Gastrocnemius medialis (tissue), 4 donors: ENCODE measurements at regions not wholly inside any gene's neighbourhood (a gene's known extent, or its start where the extent isn't known, plus 50 kb on each side); places are given as distances from the start of the nearest gene placed in this dataset.

ENCODE experiments used
- ATAC-seq, 2 donors: fragments of 150-250 bp; one replicate each; pipeline ENCODE4 v1.9.1; 2016
- DNase-seq, 2 donors: peaks; one replicate each; pipeline ENCODE4 v3.0.0-alpha.2; 2019
- H3K27ac ChIP-seq, 4 donors: fragments of 200-600 bp; sonication (generic); 1 replicate in 1 of 4; 2 replicates in 3 of 4; pipeline ENCODE4 v1.5.1; 2016 to 2018; ENCODE audit warnings: mild to moderate bottlenecking in 2 of 4, moderate library complexity in 1 of 4
- H3K27me3 ChIP-seq, 3 donors: fragments of 200-600 bp; sonication (generic) in 2 of 3; 1 replicate in 1 of 3; 2 replicates in 2 of 3; pipeline versions ENCODE4 v1.5.1 to v1.6.0; 2016 to 2019; ENCODE audit warnings: mild to moderate bottlenecking in 1 of 3, moderate library complexity in 1 of 3
- H3K36me3 ChIP-seq, 2 donors: fragments of 200-600 bp; sonication (generic) in 1 of 2; one replicate each; pipeline ENCODE4 v1.5.1; 2017 to 2018
- H3K4me1 ChIP-seq, 2 donors: fragments of 200-600 bp; sonication (generic) in 1 of 2; one replicate each; pipeline ENCODE4 v1.5.1; 2016 to 2017; ENCODE audit warnings: mild to moderate bottlenecking in 2 of 2
- H3K4me3 ChIP-seq, 4 donors: fragments of 200-600 bp; sonication (generic) in 3 of 4; 1 replicate in 1 of 4; 2 replicates in 3 of 4; pipeline ENCODE4 v1.5.1; 2016 to 2019; ENCODE audit warnings: mild to moderate bottlenecking in 2 of 4
- H3K9me3 ChIP-seq, 3 donors: fragments of 200-600 bp; sonication (generic) in 2 of 3; 1 replicate in 1 of 3; 2 replicates in 2 of 3; pipeline ENCODE4 v1.5.1; 2016 to 2019
- CTCF ChIP-seq, 5 experiments: fragments of 450-650 bp in 3 of 5; fragments of 200-600 bp in 2 of 5; sonication (generic) in 2 of 5; IDR thresholded peaks in 4 of 5; conservative IDR thresholded peaks in 1 of 5; 1 replicate in 4 of 5; 2 replicates in 1 of 5; pipeline ENCODE4 v1.5.1; 2016 to 2019; ENCODE audit warnings: antibody characterized with exemption in 5 of 5, mild to moderate bottlenecking in 3 of 5, moderate library complexity in 3 of 5
- POLR2A ChIP-seq, 2 donors: fragments of 450-650 bp; IDR thresholded peaks; one replicate each; pipeline ENCODE4 v1.6.1; 2017; ENCODE audit warnings: antibody characterized with exemption in 2 of 2, mild to moderate bottlenecking in 2 of 2, moderate library complexity in 2 of 2
- in situ Hi-C, 4 donors: fragments of 200-750 bp; cut with MboI; loops; one replicate each; pipeline versions ENCODE4 v1.15.0 to v1.8.0; 2017; ENCODE audit warnings: low sequenced_read_pairs in 4 of 4
- intact Hi-C: fragments of 100-400 bp; cut with DNase I; formaldehyde crosslinking; loops from one replicate; pipeline ENCODE4 v1.15.1; 2023; ENCODE audit warnings: low total_unique reads

DNA sequence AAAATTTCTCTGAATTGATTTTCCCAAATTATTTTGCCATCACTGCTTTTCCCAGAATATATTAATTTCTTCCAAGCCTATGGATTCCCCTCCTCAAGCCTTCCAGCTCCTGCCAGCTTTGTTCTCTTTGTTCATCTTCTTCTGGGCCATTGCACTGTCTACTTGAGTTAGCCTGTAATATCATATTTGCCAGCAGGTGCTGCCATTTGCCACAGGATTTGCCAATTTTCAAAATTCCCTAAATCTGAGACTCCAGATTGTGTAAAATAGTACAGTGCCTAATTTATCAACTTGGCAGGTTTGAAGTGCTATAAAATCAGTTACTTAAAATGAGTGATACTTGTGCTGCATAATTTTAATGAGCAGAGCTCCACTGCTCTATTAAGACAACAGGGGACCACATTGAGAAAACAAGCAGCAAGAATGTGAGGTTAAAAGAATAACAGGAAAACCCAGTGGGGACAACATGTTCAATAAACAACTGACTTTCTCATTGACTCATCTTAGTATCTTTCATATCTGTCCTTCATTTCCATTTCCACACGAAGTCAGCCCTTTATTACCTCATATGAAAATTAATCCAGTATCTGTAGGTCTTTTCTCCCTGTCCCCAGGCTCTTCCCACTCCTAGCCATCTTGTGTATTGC lies 84.6 kb upstream of the CCDC196 start:
- TF ChIP-seq POLR2A (IDR thresholded peaks at IDR 0.05) (no peak), CTCF (IDR thresholded peaks at IDR 0.05 in 4 of 5, conservative IDR thresholded peaks at IDR 0.05 in 1 of 5) (peak; percentile 31 to 50 (median 41))
- ATAC-seq (peak; percentile 39 to 67), DNase-seq (no peak)
- Histone ChIP-seq H3K27ac (no peak overlapping the region), H3K9me3 (no peaks in the 10 kb centered on the region), H3K4me1 (peaks cover 0 to 18% of the 10 kb centered on the region in 2 donors), H3K27me3 (no peaks in the 10 kb centered on the region), H3K36me3 (no peaks in the 10 kb centered on the region), H3K4me3 (no peak overlapping the region)
- in situ Hi-C loops, result no loop called here
- intact Hi-C loops, result loop anchor here (2.0 to 10.0 kb wide), 2 partner anchors 163 to 345 kb away; no protein-coding TSS in a partner anchor

- intact Hi-C loops, result loop anchor here (1.0 to 10.0 kb wide), 2 partner anchors 44 to 162 kb away; no protein-coding TSS in a partner anchor
- peak in 1 of 2 donors; percentile 51 for ATAC-seq
- no peaks in the 10 kb centered on the region for H3K27me3 ChIP-seq
- TF ChIP-seq CTCF (IDR thresholded peaks at IDR 0.05 in 4 of 5, conservative IDR thresholded peaks at IDR 0.05 in 1 of 5), result peak in 3 of 5 experiments; percentile 13 to 32 (median 28)
- TF ChIP-seq POLR2A (IDR thresholded peaks at IDR 0.05), result no peak
- H3K36me3 ChIP-seq, result no peaks in the 10 kb centered on the region
- in situ Hi-C loops, result no loop called here
- no peak overlapping the region for H3K4me3 ChIP-seq
- no peak overlapping the region for H3K27ac ChIP-seq
- no peak for DNase-seq
- peaks cover 0 to 16% of the 10 kb centered on the region in 2 donors for H3K4me1 ChIP-seq
- no peaks in the 10 kb centered on the region for H3K9me3 ChIP-seq
Measured at GRCh38 chr14:66403183-66403582, 83.0 kb upstream of the CCDC196 start.

GRCh38 chr14:66404051-66404545 lies 82.1 kb upstream of the CCDC196 start:
- no peak for ATAC-seq
- Histone ChIP-seq H3K36me3 (no peaks in the 10 kb centered on the region), H3K4me1 (peaks cover 0 to 12% of the 10 kb centered on the region in 2 donors), H3K4me3 (no peak overlapping the region), H3K27ac (no peak overlapping the region), H3K27me3 (no peaks in the 10 kb centered on the region), H3K9me3 (no peaks in the 10 kb centered on the region)
- TF ChIP-seq CTCF (IDR thresholded peaks at IDR 0.05 in 4 of 5, conservative IDR thresholded peaks at IDR 0.05 in 1 of 5) (no peak), POLR2A (IDR thresholded peaks at IDR 0.05) (no peak)
- in situ Hi-C loops (no loop called here), intact Hi-C loops (loop anchor here (10.0 kb wide), 1 partner anchor 161 kb away; no protein-coding TSS in a partner anchor)
- DNase-seq, result no peak

DNA sequence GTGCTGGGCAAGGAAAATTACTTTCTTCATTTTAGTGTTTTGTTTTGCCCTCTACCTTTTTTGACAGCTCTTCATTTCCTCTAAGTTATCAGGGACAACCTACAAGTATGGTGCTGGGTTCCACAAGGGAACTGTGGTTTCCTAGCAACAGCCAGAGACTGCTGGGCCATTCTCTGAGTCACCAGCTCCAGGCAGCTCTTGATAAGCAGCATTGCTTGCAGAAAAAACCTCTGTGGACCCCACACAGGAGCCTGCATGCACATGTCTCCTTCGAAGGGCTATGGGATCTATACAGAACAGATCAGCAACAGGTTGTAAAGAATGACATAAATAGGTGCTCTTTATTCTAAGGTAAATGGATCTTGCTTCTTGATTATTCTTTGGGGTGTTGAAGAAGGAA lies 81.0 kb upstream of the CCDC196 start:
- DNase-seq (no peak), ATAC-seq (no peak)
- no peaks in the 10 kb centered on the region for H3K9me3 ChIP-seq
- H3K4me3 ChIP-seq, result no peak overlapping the region
- H3K4me1 ChIP-seq, result peaks cover 0 to 12% of the 10 kb centered on the region in 2 donors
- H3K36me3 ChIP-seq, result no peaks in the 10 kb centered on the region
- no peak overlapping the region for H3K27ac ChIP-seq
- H3K27me3 ChIP-seq, result no peaks in the 10 kb centered on the region
- TF ChIP-seq POLR2A (IDR thresholded peaks at IDR 0.05), result no peak
- no peak for TF ChIP-seq CTCF (IDR thresholded peaks at IDR 0.05 in 4 of 5, conservative IDR thresholded peaks at IDR 0.05 in 1 of 5)
- in situ Hi-C loops (no loop called here), intact Hi-C loops (loop anchor here (10.0 kb wide), 1 partner anchor 160 kb away; no protein-coding TSS in a partner anchor)
